ENCODE measurements at regions not wholly inside any gene's neighbourhood (a gene's known extent, or its start where the extent isn't known, plus 50 kb on each side); places are given as distances from the start of the nearest gene placed in this dataset.

DNA sequence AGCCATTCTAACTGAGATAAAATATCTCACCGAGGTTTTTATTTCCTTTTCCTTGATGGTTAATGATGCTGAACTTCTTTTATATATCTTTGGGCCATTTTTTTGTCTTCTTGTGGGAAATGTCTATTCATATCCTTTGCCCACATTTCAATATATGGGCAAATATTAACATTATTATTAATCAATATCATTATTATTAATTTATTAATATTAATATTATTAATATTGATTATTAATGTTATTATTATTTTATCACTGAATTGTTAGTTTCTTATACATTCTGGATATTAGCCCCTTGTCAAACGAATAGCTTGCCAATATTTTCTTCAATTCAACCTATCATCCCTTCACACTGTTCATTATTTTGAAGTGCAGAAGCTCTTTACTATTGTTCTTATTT is 2203.6 kb downstream of the PCDH9 start:
- TF ChIP-seq, protein P1, sequence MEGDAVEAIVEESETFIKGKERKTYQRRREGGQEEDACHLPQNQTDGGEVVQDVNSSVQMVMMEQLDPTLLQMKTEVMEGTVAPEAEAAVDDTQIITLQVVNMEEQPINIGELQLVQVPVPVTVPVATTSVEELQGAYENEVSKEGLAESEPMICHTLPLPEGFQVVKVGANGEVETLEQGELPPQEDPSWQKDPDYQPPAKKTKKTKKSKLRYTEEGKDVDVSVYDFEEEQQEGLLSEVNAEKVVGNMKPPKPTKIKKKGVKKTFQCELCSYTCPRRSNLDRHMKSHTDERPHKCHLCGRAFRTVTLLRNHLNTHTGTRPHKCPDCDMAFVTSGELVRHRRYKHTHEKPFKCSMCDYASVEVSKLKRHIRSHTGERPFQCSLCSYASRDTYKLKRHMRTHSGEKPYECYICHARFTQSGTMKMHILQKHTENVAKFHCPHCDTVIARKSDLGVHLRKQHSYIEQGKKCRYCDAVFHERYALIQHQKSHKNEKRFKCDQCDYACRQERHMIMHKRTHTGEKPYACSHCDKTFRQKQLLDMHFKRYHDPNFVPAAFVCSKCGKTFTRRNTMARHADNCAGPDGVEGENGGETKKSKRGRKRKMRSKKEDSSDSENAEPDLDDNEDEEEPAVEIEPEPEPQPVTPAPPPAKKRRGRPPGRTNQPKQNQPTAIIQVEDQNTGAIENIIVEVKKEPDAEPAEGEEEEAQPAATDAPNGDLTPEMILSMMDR (IDR thresholded peaks at IDR 0.05), result no peak
- no peak for TF ChIP-seq EP300 (IDR thresholded peaks at IDR 0.05)
